ENCODE measurements at regions not wholly inside any gene's neighbourhood (a gene's known extent, or its start where the extent isn't known, plus 50 kb on each side); places are given as distances from the start of the nearest gene placed in this dataset.

DNA sequence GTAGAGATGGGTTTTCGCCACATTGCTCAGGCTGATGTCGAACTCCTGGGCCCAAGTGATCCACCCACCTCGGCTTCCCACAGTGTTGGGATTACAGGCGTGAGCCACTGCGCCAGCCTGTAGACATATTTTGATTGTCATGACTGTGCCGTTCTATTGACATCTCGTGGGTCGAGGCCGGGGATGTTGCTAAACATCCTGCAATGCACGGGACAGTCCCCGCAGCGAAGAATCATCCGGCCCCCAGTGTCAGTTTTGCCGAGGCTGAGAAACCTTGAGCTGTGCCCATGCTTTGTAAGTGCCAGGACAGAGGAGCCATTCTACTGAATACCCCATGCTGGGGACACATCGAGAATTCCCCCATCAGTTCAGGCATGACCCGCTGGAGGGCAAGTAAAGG lies 69.1 kb upstream of the GSE1 start (continued):
- TF ChIP-seq, protein P1, sequence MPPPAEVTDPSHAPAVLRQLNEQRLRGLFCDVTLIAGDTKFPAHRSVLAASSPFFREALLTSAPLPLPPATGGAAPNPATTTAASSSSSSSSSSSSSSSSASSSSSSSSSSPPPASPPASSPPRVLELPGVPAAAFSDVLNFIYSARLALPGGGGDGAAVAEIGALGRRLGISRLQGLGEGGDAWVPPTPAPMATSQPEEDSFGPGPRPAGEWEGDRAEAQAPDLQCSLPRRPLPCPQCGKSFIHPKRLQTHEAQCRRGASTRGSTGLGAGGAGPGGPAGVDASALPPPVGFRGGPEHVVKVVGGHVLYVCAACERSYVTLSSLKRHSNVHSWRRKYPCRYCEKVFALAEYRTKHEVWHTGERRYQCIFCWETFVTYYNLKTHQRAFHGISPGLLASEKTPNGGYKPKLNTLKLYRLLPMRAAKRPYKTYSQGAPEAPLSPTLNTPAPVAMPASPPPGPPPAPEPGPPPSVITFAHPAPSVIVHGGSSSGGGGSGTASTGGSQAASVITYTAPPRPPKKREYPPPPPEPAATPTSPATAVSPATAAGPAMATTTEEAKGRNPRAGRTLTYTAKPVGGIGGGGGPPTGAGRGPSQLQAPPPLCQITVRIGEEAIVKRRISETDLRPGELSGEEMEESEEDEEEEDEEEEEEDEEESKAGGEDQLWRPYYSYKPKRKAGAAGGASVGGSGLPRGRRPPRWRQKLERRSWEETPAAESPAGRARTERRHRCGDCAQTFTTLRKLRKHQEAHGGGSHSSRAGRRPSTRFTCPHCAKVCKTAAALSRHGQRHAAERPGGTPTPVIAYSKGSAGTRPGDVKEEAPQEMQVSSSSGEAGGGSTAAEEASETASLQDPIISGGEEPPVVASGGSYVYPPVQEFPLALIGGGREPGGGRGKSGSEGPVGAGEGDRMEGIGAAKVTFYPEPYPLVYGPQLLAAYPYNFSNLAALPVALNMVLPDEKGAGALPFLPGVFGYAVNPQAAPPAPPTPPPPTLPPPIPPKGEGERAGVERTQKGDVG (CRISPR knock-in tag; IDR thresholded peaks at IDR 0.05; ENCODE audit: borderline replicate concordance), result no peak
- no peak for TF ChIP-seq ZNF205 (CRISPR knock-in tag; IDR thresholded peaks at IDR 0.05)

- intact Hi-C loops (cut with micrococcal nuclease; ENCODE audit: unreplicated experiment), result no loop called here
- POLR2A ChIA-PET, result interaction anchor here (1.7 to 2.1 kb wide), 3 partner anchors 9 to 13 kb away, joined by 6 to 8 read pairs (median 8); no protein-coding TSS in a partner anchor
- CTCF ChIA-PET (ENCODE audit: low intra/inter-chr PET ratio, low total read pairs), result no interaction called here
These were observed 68.5 kb upstream of the GSE1 start for GRCh38 chr16:85544668-85545067.

More at GRCh38 chr16:85544668-85545067, 68.5 kb upstream of the GSE1 start:
- Histone ChIP-seq H3K4me2 (ENCODE audit: low read depth, low read length) (no peak overlapping the region), H3K4me1 (ENCODE audit: insufficient read depth, low read length) (peaks cover 50% of the 10 kb centered on the region), H3K27ac (ENCODE audit: extremely low read length, insufficient read depth, low read length) (no peak overlapping the region), H3K79me2 (ENCODE audit: insufficient read depth, low read length) (no peaks in the 10 kb centered on the region), H2AFZ (ENCODE audit: low read length) (no peak overlapping the region), H3K9ac (ENCODE audit: insufficient read depth, low read depth, low read length) (no peak overlapping the region), H3K36me3 (replicated peaks in 1 of 2; ENCODE audit: control insufficient read depth in 1 of 2, insufficient read depth in 2 of 2, low read length in 2 of 2) (no peaks in the 10 kb centered on the region), H3K9me3 (ENCODE audit: low read length) (no peaks in the 10 kb centered on the region), H4K20me1 (ENCODE audit: insufficient read depth, low read length) (no peaks in the 10 kb centered on the region), H3K4me3 (replicated peaks in 1 of 3; ENCODE audit: insufficient read depth in 1 of 3, low read depth in 2 of 3, low read length in 3 of 3) (no peak overlapping the region), H3K27me3 (ENCODE audit: control insufficient read depth in 1 of 2, insufficient read depth in 2 of 2, low read length in 2 of 2) (no peaks in the 10 kb centered on the region)
- no peak for TF ChIP-seq PHF21A (CRISPR knock-in tag; IDR thresholded peaks at IDR 0.05)
- ATAC-seq (no peak), FAIRE-seq (no peak), DNase-seq (ENCODE audit: low spot score) (no peak)
- in situ Hi-C loops (cut with HindIII; ENCODE audit: extremely low pct_ligation_motif_present, low pct_unique_long_range_greater_than_20kb), result no loop called here
- 91% methylated on average over 9 of the region's 16 CpGs for WGBS (ENCODE audit: low lambda C conversion rate)
- BruUV-seq (replicated peaks), result no TSS peak
